ENCODE measurements at regions not wholly inside any gene's neighbourhood (a gene's known extent, or its start where the extent isn't known, plus 50 kb on each side); places are given as distances from the start of the nearest gene placed in this dataset.

DNA sequence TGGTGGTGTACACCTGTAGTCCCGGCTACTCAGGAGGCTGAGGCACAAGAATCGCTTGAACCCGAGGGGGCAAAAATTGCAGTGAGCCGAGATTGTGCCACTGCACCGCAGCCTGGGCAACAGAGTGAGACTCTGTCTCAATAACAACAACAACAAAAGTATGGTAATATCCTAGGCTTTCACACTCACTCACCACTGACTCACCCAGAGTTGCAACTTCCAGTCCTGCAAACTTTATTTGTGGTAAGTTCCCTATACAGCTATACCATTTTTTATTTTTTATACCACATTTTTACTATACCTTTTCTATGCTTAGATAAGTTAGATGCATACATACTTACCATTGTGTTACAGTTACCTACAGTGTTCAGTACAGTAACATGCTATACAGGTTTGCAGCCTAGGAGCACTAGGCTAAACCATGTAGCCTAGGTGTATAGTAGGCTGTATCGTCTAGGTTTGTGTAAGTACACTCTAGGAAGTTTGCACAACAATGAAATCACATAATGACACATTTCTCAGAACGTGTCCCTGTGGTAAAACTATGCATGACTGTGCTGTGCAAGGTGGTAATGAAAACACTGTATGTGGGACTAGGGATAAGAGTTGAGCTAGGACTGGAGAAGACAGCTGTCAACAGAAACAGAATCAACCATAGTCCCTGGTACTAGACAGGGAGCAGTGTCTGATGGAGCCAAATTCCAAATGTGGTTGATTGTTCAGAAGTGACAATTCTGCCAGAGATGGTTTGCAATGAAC is 109.5 kb upstream of the RAD23B start:
- H3K79me2 ChIP-seq (ENCODE audit: insufficient read depth, low read length) = no peaks in the 10 kb centered on the region
- H3F3A ChIP-seq (ENCODE audit: low read depth) = no peaks in the 10 kb centered on the region
- no peaks in the 10 kb centered on the region for H4K20me1 ChIP-seq (ENCODE audit: insufficient read depth, low read length, poor library complexity, severe bottlenecking)
- no peak overlapping the region for H3K4me3 ChIP-seq (ENCODE audit: low read length, poor library complexity, severe bottlenecking)
- no peaks in the 10 kb centered on the region for H3K9me2 ChIP-seq (replicated peaks; ENCODE audit: low read depth, low read length)
- H3K27me3 ChIP-seq (ENCODE audit: insufficient read depth, low read length, poor library complexity, severe bottlenecking) = no peaks in the 10 kb centered on the region
- H3K9ac ChIP-seq (ENCODE audit: low read depth, low read length, poor library complexity, severe bottlenecking) = no peak overlapping the region
- no peak overlapping the region for H2AFZ ChIP-seq (ENCODE audit: low read length)
- no peaks in the 10 kb centered on the region for H3K36me3 ChIP-seq (ENCODE audit: insufficient read depth, low read length)
- TF ChIP-seq EZH2phosphoT487 (IDR thresholded peaks at IDR 0.05; ENCODE audit: borderline replicate concordance) = no peak
- TF ChIP-seq, protein P1, sequence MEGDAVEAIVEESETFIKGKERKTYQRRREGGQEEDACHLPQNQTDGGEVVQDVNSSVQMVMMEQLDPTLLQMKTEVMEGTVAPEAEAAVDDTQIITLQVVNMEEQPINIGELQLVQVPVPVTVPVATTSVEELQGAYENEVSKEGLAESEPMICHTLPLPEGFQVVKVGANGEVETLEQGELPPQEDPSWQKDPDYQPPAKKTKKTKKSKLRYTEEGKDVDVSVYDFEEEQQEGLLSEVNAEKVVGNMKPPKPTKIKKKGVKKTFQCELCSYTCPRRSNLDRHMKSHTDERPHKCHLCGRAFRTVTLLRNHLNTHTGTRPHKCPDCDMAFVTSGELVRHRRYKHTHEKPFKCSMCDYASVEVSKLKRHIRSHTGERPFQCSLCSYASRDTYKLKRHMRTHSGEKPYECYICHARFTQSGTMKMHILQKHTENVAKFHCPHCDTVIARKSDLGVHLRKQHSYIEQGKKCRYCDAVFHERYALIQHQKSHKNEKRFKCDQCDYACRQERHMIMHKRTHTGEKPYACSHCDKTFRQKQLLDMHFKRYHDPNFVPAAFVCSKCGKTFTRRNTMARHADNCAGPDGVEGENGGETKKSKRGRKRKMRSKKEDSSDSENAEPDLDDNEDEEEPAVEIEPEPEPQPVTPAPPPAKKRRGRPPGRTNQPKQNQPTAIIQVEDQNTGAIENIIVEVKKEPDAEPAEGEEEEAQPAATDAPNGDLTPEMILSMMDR (conservative IDR thresholded peaks at IDR 0.05; ENCODE audit: low read length) = no peak
- H3K4me2 ChIP-seq (ENCODE audit: low read depth, low read length, poor library complexity, severe bottlenecking) = no peak overlapping the region
- peaks cover 12% of the 10 kb centered on the region for H3K4me1 ChIP-seq (ENCODE audit: insufficient read depth, low read length, poor library complexity, severe bottlenecking)
- H3K9me3 ChIP-seq (ENCODE audit: insufficient read depth, low read depth, low read length) = no peaks in the 10 kb centered on the region

DNA sequence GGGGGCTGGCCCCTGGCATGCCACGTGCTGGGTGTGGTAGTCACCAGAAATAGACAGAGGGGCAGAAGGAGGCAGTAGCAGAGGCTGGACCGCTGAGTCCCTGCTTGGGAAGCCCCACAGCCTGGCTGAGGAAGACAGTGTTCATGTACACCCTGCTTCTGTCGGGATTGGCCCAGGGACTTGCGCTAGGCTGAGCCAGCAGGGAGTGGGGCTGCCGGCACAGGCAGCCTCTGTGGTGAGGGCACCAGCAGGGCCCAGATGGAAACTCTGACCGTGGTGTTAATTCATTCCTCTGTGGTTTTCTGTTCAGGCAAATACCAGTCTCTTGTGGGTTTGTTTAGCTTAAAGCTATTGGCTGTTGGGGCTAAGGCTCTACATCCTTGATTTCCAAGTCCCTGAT is 108.6 kb upstream of the RAD23B start:
- no peaks in the 10 kb centered on the region for H4K20me1 ChIP-seq (ENCODE audit: insufficient read depth, low read length, poor library complexity, severe bottlenecking)
- H3K4me1 ChIP-seq (ENCODE audit: insufficient read depth, low read length, poor library complexity, severe bottlenecking) = peaks cover 12% of the 10 kb centered on the region
- no peak overlapping the region for H3K9ac ChIP-seq (ENCODE audit: low read depth, low read length, poor library complexity, severe bottlenecking)
- H3K4me2 ChIP-seq (ENCODE audit: low read depth, low read length, poor library complexity, severe bottlenecking) = no peak overlapping the region
- H3K27me3 ChIP-seq (ENCODE audit: insufficient read depth, low read length, poor library complexity, severe bottlenecking) = no peaks in the 10 kb centered on the region
- no peaks in the 10 kb centered on the region for H3K9me2 ChIP-seq (replicated peaks; ENCODE audit: low read depth, low read length)
- no peak for TF ChIP-seq EZH2phosphoT487 (IDR thresholded peaks at IDR 0.05; ENCODE audit: borderline replicate concordance)
- TF ChIP-seq, protein P1 (conservative IDR thresholded peaks at IDR 0.05; ENCODE audit: low read length) = no peak
- no peak overlapping the region for H2AFZ ChIP-seq (ENCODE audit: low read length)
- H3F3A ChIP-seq (ENCODE audit: low read depth) = no peaks in the 10 kb centered on the region
- no peaks in the 10 kb centered on the region for H3K36me3 ChIP-seq (ENCODE audit: insufficient read depth, low read length)
- no peaks in the 10 kb centered on the region for H3K79me2 ChIP-seq (ENCODE audit: insufficient read depth, low read length)
- H3K4me3 ChIP-seq (ENCODE audit: low read length, poor library complexity, severe bottlenecking) = no peak overlapping the region
- H3K9me3 ChIP-seq (ENCODE audit: insufficient read depth, low read depth, low read length) = no peaks in the 10 kb centered on the region

DNA sequence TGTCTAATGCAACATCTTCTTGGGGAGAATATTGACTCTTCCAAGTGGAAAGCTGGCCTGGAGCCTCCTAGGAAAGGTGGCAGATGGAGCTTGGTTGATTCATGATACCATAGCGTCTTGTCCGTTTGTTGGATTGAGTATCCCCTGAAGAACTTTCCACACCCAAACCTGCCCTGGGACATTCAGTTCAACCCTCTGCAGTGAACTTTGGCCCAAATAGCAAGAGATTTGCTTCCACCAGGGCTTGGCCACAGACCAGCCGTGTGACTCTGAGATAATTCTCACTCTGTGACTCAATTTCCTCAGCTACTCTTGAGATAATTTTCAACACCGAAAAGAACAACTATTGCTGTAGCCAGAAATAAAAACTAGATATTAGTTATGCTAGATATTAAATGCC is 108.0 kb upstream of the RAD23B start:
- Histone ChIP-seq H3K9me3 (ENCODE audit: insufficient read depth, low read depth, low read length) (no peaks in the 10 kb centered on the region), H3K36me3 (ENCODE audit: insufficient read depth, low read length) (no peaks in the 10 kb centered on the region), H4K20me1 (ENCODE audit: insufficient read depth, low read length, poor library complexity, severe bottlenecking) (no peaks in the 10 kb centered on the region), H2AFZ (ENCODE audit: low read length) (no peak overlapping the region), H3K79me2 (ENCODE audit: insufficient read depth, low read length) (no peaks in the 10 kb centered on the region), H3K4me2 (ENCODE audit: low read depth, low read length, poor library complexity, severe bottlenecking) (no peak overlapping the region), H3K4me1 (ENCODE audit: insufficient read depth, low read length, poor library complexity, severe bottlenecking) (peaks cover 12% of the 10 kb centered on the region), H3K9ac (ENCODE audit: low read depth, low read length, poor library complexity, severe bottlenecking) (no peak overlapping the region), H3K4me3 (ENCODE audit: low read length, poor library complexity, severe bottlenecking) (no peak overlapping the region), H3K27me3 (ENCODE audit: insufficient read depth, low read length, poor library complexity, severe bottlenecking) (no peaks in the 10 kb centered on the region), H3F3A (ENCODE audit: low read depth) (no peaks in the 10 kb centered on the region), H3K9me2 (replicated peaks; ENCODE audit: low read depth, low read length) (no peaks in the 10 kb centered on the region)
- no peak for TF ChIP-seq EZH2phosphoT487 (IDR thresholded peaks at IDR 0.05; ENCODE audit: borderline replicate concordance)
- TF ChIP-seq, protein P1 (conservative IDR thresholded peaks at IDR 0.05; ENCODE audit: low read length) = no peak

All from Loucy (cell line).